ENCODE measurements at regions not wholly inside any gene's neighbourhood (a gene's known extent, or its start where the extent isn't known, plus 50 kb on each side); places are given as distances from the start of the nearest gene placed in this dataset.

DNA sequence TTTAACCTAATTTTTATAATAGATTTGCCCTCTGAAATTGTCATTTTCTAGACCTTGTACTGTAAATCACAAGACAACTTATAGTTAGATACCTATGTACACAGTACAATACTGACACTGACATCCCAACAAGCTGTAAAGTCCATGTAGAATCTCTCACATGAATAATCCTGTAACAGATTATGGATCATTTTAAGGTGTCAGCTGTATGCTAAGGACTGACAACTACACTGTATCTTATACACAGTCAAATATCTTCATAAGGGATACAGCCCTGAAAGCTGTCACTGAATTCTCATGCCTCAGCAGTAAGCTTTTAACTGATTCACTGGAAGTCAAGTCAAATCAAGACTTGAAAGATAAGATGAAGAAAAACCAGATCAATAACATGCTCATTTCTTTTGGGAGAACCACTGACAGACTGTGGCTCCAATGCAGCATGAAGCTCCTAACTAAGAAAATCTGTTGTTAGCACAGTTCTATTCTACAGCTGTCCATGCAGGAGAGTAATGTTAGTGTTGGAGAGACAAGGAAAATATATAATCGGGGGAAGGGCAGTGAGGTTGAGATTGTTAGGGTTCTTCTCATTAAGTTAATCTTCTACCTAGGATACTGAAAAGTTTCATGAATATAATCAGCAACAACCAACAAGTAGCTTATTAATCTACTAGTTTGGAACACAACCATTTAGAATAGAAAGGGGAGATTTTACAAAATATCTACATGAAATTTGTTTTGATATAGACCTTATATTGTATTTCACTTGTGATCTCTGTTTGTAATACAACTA lies 612.0 kb downstream of the PCDH18 start:
- TF ChIP-seq, protein P1, sequence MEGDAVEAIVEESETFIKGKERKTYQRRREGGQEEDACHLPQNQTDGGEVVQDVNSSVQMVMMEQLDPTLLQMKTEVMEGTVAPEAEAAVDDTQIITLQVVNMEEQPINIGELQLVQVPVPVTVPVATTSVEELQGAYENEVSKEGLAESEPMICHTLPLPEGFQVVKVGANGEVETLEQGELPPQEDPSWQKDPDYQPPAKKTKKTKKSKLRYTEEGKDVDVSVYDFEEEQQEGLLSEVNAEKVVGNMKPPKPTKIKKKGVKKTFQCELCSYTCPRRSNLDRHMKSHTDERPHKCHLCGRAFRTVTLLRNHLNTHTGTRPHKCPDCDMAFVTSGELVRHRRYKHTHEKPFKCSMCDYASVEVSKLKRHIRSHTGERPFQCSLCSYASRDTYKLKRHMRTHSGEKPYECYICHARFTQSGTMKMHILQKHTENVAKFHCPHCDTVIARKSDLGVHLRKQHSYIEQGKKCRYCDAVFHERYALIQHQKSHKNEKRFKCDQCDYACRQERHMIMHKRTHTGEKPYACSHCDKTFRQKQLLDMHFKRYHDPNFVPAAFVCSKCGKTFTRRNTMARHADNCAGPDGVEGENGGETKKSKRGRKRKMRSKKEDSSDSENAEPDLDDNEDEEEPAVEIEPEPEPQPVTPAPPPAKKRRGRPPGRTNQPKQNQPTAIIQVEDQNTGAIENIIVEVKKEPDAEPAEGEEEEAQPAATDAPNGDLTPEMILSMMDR (IDR thresholded peaks at IDR 0.05 in 4 of 5, conservative IDR thresholded peaks at IDR 0.05 in 1 of 5) = no peak
- no peak for TF ChIP-seq POLR2A (IDR thresholded peaks at IDR 0.05)
